Hepatocyte (in vitro differentiated cells): ENCODE measurements at regions not wholly inside any gene's neighbourhood (a gene's known extent, or its start where the extent isn't known, plus 50 kb on each side); places are given as distances from the start of the nearest gene placed in this dataset.

Experiments used
- DNase-seq: peaks from one replicate; pipeline ENCODE4 v3.0.0-alpha.2; 2016; ENCODE audit warnings: low spot score
- H2AFZ ChIP-seq: fragments of 200-600 bp; sonication (generic); 2 replicates; pipeline ENCODE4 v1.6.0; 2016; ENCODE audit warnings: antibody characterized with exemption, mild to moderate bottlenecking
- H3K27ac ChIP-seq: fragments of 200-600 bp; sonication (generic); 2 replicates; pipeline ENCODE4 v1.5.1; 2016; ENCODE audit warnings: mild to moderate bottlenecking
- H3K27me3 ChIP-seq: fragments of 200-600 bp; sonication (generic); 2 replicates; pipeline ENCODE4 v1.6.1; 2016
- H3K36me3 ChIP-seq: fragments of 200-600 bp; sonication (generic); replicated peaks from 2 replicates; pipeline ENCODE4 v1.5.1; 2016; ENCODE audit warnings: low read depth; ENCODE audit not compliant: insufficient read depth
- H3K4me1 ChIP-seq: fragments of 200-600 bp; sonication (generic); 2 replicates; pipeline ENCODE4 v1.5.1; 2016; ENCODE audit warnings: mild to moderate bottlenecking, moderate library complexity; ENCODE audit not compliant: insufficient read depth
- H3K4me2 ChIP-seq: fragments of 200-600 bp; sonication (generic); 2 replicates; pipeline ENCODE4 v1.6.0; 2016
- H3K4me3 ChIP-seq: fragments of 200-600 bp; sonication (generic); 2 replicates; pipeline ENCODE4 v1.5.1; 2016; ENCODE audit warnings: mild to moderate bottlenecking
- H3K79me2 ChIP-seq: fragments of 200-600 bp; sonication (generic); 2 replicates; pipeline ENCODE4 v1.6.0; 2017; ENCODE audit warnings: mild to moderate bottlenecking
- H3K9me2 ChIP-seq: fragments of 200-600 bp; sonication (generic); replicated peaks from 2 replicates; pipeline ENCODE4 v1.6.0; 2017; ENCODE audit warnings: mild to moderate bottlenecking; ENCODE audit not compliant: insufficient read depth
- H3K9me3 ChIP-seq: fragments of 200-600 bp; sonication (generic); 2 replicates; pipeline ENCODE4 v1.5.1; 2016; ENCODE audit warnings: low read depth, mild to moderate bottlenecking
- H4K20me1 ChIP-seq: fragments of 200-600 bp; sonication (generic); 2 replicates; pipeline ENCODE4 v1.6.0; 2016; ENCODE audit warnings: mild to moderate bottlenecking; ENCODE audit not compliant: insufficient read depth, poor library complexity, severe bottlenecking
- EZH2 ChIP-seq: fragments of 200-600 bp; sonication (generic); IDR thresholded peaks from 2 replicates; pipeline ENCODE4 v1.6.1; 2016; ENCODE audit warnings: antibody characterized with exemption, mild to moderate bottlenecking, borderline replicate concordance
- EZH2phosphoT487 ChIP-seq: fragments of 200-600 bp; sonication (generic); IDR thresholded peaks from one replicate; pipeline ENCODE4 v1.6.1; 2018; ENCODE audit warnings: antibody characterized with exemption, mild to moderate bottlenecking, low read depth, moderate library complexity; ENCODE audit not compliant: unreplicated experiment, severe bottlenecking
- WGBS: methylation state at CpG from one replicate; pipeline ENCODE4 v1.1.6; 2016; ENCODE audit warnings: low lambda C conversion rate; ENCODE audit errors: missing lambda C conversion rate; 5-methylcytosine and 5-hydroxymethylcytosine counted together
- TF ChIP-seq, protein P1 (sequence below): fragments of 200-600 bp; sonication (generic); IDR thresholded peaks from 2 replicates; pipeline ENCODE4 v1.5.1; 2016; ENCODE audit warnings: antibody characterized with exemption, mild to moderate bottlenecking; ENCODE audit not compliant: poor library complexity

DNA sequence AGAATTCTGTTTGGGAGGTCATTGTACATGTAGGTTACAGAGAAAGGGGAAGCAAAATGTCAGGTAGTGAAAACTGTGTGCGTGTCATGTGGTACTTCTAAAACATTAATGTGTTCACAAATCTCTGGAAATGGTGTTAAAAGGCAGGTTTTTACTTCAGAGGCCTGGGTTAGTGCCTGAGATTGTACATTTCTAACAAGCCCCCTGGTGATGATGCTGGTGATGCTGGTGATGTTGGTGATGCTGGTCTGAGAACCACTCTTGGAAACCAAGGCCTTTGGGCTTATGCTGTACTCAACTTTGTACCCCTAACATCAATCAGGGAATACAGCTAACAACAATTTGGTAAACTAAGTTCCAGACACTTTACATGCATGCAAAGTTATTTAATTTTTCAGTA, 187.1 kb downstream of the SCG2 start:
- H3K79me2 ChIP-seq, result no peaks in the 10 kb centered on the region
- H3K27ac ChIP-seq, result peak overlapping the region; percentile 13
- TF ChIP-seq EZH2, result no peak
- no peak for TF ChIP-seq EZH2phosphoT487
- TF ChIP-seq, protein P1, sequence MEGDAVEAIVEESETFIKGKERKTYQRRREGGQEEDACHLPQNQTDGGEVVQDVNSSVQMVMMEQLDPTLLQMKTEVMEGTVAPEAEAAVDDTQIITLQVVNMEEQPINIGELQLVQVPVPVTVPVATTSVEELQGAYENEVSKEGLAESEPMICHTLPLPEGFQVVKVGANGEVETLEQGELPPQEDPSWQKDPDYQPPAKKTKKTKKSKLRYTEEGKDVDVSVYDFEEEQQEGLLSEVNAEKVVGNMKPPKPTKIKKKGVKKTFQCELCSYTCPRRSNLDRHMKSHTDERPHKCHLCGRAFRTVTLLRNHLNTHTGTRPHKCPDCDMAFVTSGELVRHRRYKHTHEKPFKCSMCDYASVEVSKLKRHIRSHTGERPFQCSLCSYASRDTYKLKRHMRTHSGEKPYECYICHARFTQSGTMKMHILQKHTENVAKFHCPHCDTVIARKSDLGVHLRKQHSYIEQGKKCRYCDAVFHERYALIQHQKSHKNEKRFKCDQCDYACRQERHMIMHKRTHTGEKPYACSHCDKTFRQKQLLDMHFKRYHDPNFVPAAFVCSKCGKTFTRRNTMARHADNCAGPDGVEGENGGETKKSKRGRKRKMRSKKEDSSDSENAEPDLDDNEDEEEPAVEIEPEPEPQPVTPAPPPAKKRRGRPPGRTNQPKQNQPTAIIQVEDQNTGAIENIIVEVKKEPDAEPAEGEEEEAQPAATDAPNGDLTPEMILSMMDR, result no peak
- 90% methylated on average over 1 of the region's 1 CpG for WGBS
- H3K4me3 ChIP-seq, result no peak overlapping the region
- H3K9me2 ChIP-seq, result no peaks in the 10 kb centered on the region
- no peak overlapping the region for H3K4me2 ChIP-seq
- H3K36me3 ChIP-seq, result no peaks in the 10 kb centered on the region
- no peak overlapping the region for H2AFZ ChIP-seq
- DNase-seq, result no peak
- H3K27me3 ChIP-seq, result no peaks in the 10 kb centered on the region
- H4K20me1 ChIP-seq, result no peaks in the 10 kb centered on the region
- H3K4me1 ChIP-seq, result no peaks in the 10 kb centered on the region
- H3K9me3 ChIP-seq, result no peaks in the 10 kb centered on the region

DNA sequence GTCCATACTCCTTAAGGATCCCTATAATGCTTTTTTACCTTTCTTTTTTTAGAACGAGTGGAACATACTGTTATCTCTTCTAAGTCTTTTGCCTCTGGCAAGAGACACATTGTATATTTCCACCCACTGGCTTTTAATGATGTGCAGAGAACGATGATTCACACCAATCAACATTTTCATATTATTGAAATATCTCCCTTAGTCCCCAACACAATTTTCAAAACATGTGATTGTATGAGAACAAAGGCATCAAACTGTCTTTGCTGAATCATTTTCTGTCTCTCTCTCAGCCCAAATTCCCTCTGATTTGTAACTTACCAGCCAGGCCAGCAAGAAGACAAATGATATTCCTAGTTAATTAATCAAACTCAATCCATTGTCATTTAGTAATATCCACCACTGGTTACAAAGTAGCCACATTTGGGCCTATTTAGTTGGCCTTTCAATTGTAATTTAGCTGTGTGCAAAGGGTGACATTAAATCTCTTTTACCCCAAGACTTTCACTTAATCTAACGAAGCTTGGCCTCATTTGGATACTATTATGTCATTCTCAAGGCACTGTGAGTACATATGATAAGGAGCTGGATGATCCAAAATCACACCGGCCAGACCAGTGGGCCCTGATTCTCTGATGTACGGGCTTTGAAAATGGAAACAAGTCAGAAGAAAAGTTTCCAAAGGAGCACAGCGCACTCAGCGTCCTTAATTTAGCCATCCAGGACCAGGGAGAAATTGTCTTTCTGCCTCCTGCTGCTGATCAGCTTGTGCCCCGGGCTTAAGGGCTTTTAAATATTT, 185.1 kb downstream of the SCG2 start:
- Histone ChIP-seq H2AFZ (no peak overlapping the region), H3K36me3 (no peaks in the 10 kb centered on the region), H3K9me2 (no peaks in the 10 kb centered on the region), H3K4me2 (no peak overlapping the region), H3K27me3 (no peaks in the 10 kb centered on the region), H4K20me1 (no peaks in the 10 kb centered on the region), H3K9me3 (no peaks in the 10 kb centered on the region), H3K27ac (no peak overlapping the region), H3K79me2 (no peaks in the 10 kb centered on the region), H3K4me1 (no peaks in the 10 kb centered on the region), H3K4me3 (no peak overlapping the region)
- DNase-seq, result no peak
- TF ChIP-seq, protein P1, result no peak
- no peak for TF ChIP-seq EZH2phosphoT487
- no peak for TF ChIP-seq EZH2
- WGBS, result 91% methylated on average over 8 of the region's 8 CpGs

DNA sequence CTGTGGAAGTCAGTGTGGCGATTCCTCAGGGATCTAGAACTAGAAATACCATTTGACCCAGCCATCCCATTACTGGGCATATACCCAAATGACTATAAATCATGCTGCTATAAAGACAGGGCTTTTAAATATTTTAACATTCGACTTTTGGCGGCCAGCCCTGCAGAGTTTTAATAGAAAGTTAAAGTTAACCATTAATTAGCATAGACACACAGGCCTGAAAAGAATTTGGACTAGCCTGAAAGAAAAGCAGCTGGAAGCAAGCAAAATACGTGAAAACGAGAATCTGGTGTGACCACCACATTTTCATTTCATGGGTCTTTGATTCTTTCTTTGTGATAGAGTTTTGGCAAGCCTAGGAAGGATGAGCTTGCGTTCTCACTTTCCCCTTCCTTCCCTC, 184.0 kb downstream of the SCG2 start:
- H3K79me2 ChIP-seq, result no peaks in the 10 kb centered on the region
- H3K4me1 ChIP-seq, result no peaks in the 10 kb centered on the region
- H3K9me2 ChIP-seq, result no peaks in the 10 kb centered on the region
- no peak overlapping the region for H2AFZ ChIP-seq
- no peaks in the 10 kb centered on the region for H3K9me3 ChIP-seq
- WGBS, result 84% methylated on average over 6 of the region's 6 CpGs
- no peak overlapping the region for H3K4me2 ChIP-seq
- H4K20me1 ChIP-seq, result no peaks in the 10 kb centered on the region
- no peak for DNase-seq
- H3K4me3 ChIP-seq, result no peak overlapping the region
- no peaks in the 10 kb centered on the region for H3K36me3 ChIP-seq
- TF ChIP-seq, protein P1, result no peak
- TF ChIP-seq EZH2phosphoT487, result no peak
- H3K27me3 ChIP-seq, result no peaks in the 10 kb centered on the region
- H3K27ac ChIP-seq, result no peak overlapping the region
